ENCODE measurements at regions not wholly inside any gene's neighbourhood (a gene's known extent, or its start where the extent isn't known, plus 50 kb on each side); places are given as distances from the start of the nearest gene placed in this dataset.
"Not testable (repeated sequence)": the region's sequence is repeated elsewhere in the genome, so short reads cannot be mapped to it uniquely, and the experiment has no call there.

GRCh38 chr16:51271156-51271701 is 120.2 kb upstream of the SALL1 start:
- no peak for DNase-seq

GRCh38 chr16:51268237-51268636 is 117.2 kb upstream of the SALL1 start:
- DNase-seq, result no peak

- no peak for DNase-seq
These were observed 116.6 kb upstream of the SALL1 start for GRCh38 chr16:51267681-51268080.

DNA sequence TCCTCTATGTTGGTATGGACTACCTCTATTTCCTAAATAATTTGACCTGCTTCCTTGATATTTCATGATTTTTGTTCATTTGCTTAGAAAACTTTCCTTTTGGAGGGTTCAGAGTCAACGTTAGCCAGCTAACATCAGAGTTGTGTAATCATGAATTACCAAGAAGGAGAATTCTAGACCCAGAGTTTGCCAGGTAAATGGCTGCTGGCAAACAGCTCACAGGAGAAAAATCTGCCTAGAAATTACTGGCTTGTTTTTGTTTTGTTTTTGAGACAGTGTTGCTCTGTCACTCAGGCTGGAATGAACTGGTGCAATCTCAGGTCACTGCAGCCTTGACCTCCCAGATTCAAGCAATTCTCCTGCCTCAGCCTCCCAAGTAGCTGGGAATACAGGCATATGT is 111.4 kb upstream of the SALL1 start:
- no peak for DNase-seq

- DNase-seq, result no peak
These were observed 110.8 kb upstream of the SALL1 start for GRCh38 chr16:51261919-51262318.

- no peak for DNase-seq
These were observed 104.4 kb upstream of the SALL1 start for GRCh38 chr16:51255349-51255972.

DNA sequence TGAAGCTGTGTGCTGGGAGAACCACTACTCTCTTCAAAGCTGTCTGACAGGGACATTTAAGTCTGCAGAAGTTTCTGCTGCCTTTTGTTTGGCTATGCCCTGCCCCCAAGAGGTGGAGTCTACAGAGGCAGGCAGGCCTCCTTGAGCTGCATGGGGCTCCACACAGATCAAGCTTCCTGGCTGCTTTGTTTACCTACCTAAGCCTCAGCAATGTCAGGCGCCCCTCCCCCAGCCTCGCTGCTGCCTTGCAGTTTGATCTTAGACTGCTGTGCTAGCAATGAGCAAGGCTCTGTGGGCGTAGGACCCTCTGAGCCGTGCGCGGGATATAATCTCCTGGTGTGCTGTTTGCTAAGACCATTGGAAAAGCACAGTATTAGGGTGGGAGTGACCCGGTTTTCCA is 103.3 kb upstream of the SALL1 start:
- not testable (repeated sequence) for DNase-seq

DNA sequence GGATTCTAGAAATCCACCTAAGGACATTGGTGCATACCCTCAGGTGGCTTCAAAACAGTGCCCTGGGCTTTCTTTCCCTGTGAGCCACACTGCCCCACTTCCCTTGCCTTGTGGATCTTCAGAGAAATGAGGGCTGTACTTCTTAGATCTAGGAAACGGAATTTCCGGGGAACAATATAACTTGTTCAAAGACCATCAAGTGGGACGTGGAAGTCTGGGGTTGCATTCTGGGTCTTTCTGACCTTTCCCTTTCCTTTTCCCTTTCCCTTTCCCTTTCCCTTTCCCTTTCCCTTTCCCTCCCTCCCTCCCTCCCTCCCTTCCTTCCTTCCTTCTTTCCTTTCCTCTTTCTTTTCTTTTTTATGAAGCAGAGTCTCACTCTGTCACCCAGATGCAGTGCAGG is 97.1 kb upstream of the SALL1 start:
- no peak for DNase-seq

GRCh38 chr16:51245658-51245995 is 94.6 kb upstream of the SALL1 start:
- no peak for DNase-seq

DNA sequence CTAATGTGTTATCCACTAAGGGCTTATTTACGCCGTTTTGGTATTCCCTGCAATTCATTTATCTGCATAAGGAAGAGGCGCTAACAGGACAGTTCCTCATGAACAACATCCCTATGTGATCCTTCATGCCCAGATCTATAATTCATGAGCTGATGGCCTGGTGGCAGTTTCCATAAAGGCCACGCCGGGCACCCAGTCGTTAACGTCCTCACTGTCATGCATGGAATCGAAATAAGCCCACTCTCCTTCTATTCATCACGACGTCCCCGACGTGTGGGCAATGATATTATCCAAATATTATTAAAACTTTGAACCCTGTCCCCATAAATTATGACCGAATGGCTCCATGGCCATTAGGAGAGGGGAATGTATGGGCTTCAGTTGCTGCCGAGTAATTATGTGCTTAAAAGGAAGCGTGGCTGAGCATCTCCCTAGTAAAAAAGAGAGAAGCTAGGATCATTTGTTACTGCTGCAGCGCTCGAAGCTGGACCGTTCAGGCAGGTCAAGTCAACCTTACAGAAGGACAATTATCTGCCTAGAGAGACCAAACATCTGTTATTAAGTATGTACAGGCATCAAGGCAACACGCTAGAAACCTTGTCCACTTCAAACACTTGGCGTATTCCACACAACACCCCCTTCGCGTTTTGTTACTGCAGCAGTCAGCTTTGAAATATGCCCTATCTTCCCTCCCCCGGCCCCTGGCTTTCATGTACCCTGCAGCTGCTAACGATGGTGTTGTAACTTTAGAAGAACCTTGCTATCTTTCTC is 94.0 kb upstream of the SALL1 start:
- DNase-seq, result no peak

- no peak for DNase-seq
These were observed 92.9 kb upstream of the SALL1 start for GRCh38 chr16:51243936-51244436.

- no peak for DNase-seq
These were observed 91.4 kb upstream of the SALL1 start for GRCh38 chr16:51242296-51242994.

DNA sequence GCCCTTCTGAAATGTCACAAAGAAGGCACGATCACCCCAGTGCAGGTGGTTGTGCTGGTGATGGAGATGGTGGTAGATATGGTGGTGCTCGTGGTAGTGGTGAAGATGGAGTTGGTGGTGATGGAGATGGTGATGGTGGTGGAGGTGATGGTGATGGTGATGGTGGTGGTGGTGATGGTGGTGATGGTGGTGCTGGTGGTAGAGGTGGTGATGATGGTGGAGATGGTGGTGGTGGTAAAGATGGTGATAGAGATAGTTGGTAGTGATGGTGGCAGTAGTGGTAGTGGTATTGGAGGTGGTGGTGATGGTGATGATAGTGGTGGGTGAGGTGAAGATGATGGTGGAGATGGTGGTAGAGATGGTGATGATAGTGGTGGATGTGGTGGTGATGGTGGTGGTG is 88.1 kb upstream of the SALL1 start:
- no peak for DNase-seq

- peak; percentile 56 for DNase-seq
These were observed 86.8 kb upstream of the SALL1 start for GRCh38 chr16:51237861-51238378.

- DNase-seq, result no peak
These were observed 86.1 kb upstream of the SALL1 start for GRCh38 chr16:51237207-51237606.

DNA sequence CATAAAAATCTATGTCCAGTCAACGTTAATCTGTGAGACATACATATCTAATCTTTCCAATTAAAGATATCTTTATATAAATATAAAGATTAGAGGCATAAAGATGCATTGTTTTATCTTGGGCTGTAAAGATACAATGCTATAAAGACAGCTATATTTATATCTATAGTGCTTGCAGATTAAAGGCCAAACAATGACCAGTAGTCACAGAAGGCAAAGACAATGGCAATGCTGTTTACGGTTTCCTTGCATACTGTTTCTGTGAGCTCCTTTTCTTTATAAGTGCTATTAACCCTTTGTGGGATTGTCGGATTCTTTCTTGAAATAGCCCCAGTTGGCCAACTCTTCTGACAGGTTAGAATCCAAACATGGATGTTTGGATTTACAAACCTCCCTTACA is 85.5 kb upstream of the SALL1 start:
- DNase-seq, result no peak

DNA sequence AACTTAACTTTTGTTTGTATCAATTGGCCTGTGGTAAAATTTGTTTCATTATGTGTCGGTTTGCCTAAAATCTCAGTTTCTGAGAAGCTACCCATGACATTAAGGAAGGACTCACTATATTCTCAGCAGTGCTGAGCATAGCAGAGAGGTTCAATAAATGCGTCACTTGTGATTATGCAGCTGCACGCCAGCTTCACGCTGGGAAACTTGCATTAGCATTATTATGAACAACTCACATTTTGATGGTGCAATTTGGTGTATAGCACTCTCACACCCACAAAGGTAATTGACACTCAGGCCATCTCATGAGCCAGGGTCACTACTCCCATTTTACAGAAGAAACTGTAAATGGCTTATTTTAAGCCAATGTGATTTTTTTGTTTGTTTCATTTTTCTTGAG is 80.6 kb upstream of the SALL1 start:
- DNase-seq, result no peak

- DNase-seq, result not testable (repeated sequence)
These were observed 79.0 kb upstream of the SALL1 start for GRCh38 chr16:51230035-51230434.

DNA sequence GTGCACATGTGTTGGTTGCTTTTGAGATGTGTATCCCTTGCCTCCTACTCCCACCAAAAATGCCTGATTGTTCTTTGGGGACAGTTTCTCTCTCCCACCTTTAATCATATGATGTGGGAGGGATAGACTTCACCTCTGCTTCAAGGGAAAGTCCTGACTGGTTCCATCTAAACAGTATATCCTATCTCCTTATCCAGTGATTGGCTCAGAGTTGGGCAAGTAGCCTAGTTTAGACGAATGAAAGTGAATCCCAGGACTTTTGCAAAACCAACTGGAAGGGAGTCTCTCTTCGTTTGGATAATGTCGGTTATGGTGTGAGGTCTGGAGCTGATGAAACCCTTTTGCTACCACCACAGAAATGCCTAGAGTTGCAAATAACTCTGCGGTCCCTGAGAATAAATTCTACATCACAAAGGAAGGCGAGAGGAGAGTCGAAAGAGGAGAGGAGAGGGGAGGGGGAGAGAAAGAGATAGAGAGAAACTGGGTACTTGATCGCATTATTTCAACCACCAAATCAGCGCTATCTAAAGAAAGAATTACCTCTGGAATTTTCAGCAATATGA is 77.1 kb upstream of the SALL1 start:
- DNase-seq, result no peak

- DNase-seq, result peak; percentile 77
These were observed 74.8 kb upstream of the SALL1 start for GRCh38 chr16:51225878-51226277.

DNA sequence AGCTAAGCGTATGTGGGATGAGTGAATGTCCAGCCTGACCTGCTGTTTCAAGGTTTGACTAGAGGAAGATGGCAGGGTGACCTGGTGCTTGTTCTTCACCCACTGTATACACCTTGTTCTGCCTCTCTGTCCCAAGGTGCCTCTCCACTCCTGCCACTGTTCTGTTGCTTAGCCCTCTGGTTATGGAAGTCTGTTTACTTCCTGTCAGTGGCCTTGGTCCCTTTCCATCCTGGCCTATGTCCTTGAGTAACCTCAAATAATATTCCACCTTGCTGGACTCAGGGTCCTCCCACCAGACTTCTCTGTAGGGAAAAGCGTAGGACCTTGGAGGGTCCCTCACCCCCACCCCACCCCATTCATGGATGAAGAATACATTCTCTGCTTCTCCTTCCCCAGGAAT is 73.2 kb upstream of the SALL1 start:
- no peak for DNase-seq

- peak; percentile 85 for DNase-seq
These were observed 70.9 kb upstream of the SALL1 start for GRCh38 chr16:51222016-51222415.

- DNase-seq, result no peak
These were observed 60.1 kb upstream of the SALL1 start for GRCh38 chr16:51211148-51211547.

All from COR-L47 (cell line).